GM19035 (cell line): ENCODE measurements at regions not wholly inside any gene's neighbourhood (a gene's known extent, or its start where the extent isn't known, plus 50 kb on each side); places are given as distances from the start of the nearest gene placed in this dataset.
"Not testable (repeated sequence)": the region's sequence is repeated elsewhere in the genome, so short reads cannot be mapped to it uniquely, and the experiment has no call there.

ENCODE experiments used
- ATAC-seq: cut with Tn5 transposase; IDR thresholded peaks from one replicate; pipeline ENCODE4 v1.9.1; 2021; ENCODE audit not compliant: unreplicated experiment

DNA sequence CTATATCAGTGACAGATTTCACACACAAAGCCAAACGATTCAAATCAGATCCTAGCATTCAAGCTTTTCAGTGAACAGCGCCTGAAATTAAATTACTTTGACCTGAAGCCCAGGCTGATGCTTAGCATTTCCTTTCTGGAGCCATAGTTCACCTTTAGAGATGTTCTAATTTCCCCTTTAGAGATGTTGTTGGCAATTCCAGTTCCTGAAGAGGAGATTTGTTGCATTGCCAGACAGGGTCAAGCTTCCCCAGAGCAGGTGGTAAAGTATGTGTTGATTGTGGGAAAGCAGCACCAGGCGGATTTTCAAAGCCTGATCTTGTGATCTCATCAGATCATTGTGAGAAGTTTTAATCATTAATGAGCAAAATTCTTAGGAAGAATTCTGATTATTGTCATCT is 609.8 kb upstream of the KLF12 start:
- no peak for ATAC-seq

DNA sequence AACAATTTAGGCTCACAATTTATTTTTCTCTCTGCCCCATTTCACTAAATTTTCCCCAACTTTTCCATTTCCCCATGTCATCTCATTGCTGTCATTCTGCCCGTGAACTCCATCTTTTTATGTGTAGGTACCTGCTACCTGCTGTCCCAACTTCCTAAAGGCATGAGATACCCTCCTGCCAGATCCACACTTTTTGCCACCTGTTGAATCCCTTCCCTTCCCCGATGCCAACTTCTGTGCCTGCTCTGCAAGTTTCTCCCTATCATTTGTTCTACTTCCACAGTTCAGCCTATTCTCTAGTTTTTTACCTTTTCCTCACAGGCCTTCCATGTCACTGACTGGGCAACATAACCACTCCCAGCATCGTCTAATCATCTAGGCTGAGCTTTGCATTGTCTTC is 607.5 kb upstream of the KLF12 start:
- no peak for ATAC-seq

DNA sequence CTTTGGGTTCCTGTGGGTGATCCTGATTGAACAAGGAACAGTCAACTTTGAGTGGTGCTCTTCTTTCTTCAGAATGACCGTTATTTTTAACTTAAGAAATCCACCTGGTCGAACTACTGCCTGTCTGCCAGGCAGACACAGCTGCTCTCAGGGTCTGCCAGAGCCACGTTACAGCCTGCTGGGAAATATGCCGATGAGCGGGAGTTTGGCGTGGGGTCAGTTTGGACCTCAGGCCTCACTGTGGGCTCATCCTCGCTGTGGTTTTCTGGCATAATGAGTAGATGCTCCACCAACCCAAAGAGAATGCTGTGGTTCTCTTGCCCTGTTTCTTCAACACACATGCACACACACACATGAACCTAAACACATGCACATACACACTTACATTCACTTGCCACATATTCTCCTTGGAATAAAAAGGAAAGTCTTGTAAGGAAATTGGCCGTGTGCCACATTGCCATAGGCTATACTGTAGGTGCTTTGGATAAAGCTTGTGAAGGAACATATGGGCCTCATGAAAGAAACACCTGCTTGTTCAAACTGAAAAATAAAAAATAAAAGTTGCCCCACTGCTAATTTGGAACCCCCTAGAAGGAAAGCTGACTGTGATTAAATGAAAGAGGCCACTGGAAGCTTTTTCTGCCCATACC is 598.7 kb upstream of the KLF12 start:
- no peak for ATAC-seq

DNA sequence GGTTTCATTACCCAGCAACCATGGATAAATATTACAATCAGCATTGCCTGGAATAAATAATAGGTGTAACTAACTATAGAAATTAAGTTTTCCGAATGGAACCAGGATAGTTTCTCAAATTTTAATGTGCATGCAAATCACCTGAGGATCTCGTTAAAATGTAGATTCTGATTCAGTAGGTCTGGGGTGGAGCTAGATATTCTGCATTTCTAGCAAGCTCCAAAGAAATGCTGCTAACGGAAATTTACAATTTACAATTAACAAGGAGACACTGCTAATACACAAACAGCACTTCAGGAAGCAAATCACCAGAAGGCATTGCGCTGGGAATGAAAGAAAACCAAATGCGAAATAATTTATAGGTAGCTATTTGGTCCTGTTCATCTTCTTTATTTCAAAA is 597.5 kb upstream of the KLF12 start:
- no peak for ATAC-seq

DNA sequence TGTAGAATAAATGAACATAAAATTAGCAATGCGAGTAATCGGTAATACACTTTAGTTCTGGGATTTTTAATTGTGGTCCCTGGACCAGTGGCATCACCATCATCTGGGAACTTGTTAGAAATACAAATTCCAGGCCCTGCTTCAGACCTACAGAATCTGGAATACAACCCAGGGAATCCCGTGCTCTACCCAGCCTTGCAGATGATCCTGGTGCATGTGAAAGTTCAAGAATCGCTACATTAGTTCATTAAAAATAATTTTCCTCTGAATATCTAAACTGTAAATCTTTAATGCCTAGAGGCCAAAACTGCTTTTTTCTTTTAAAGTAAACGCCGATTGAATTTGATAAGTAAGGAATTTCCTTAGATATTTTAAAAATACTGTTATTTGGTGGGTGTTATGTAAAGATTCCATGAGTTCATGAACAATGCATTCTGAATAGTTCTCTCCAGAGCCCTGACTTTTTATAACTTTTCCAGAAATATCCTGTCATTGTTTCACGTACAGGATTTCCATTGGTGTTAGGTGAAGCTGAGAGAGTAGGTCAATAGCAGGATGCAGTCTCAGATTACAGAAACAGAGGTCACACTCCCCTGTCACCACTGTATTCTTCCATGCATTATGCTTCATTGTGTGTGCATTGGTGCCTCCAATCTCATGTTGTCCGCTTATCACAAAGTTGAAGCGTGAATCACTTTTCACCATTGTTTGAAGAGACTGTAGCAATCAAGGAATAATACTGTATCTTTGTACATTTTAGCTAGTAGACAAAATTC is 596.5 kb upstream of the KLF12 start:
- no peak for ATAC-seq

DNA sequence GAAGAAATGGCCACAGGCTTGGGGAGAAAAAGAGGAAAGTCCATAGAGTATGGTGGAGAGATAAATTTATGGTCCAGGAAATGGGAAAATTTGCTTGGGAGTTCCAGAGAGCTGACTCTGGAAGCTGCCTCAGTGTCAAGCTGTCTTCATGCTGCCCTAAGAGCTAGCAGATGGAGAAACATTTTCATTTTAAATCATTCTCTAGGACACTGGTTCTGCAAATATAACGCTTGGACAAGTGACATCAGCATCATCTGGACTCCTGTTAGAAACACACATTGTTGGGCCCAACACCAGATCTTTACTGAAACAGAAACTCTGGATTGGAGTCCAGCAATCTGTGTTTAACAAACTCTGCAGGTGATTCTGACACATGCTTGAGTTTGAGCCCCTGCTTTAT is 592.0 kb upstream of the KLF12 start:
- ATAC-seq = no peak

DNA sequence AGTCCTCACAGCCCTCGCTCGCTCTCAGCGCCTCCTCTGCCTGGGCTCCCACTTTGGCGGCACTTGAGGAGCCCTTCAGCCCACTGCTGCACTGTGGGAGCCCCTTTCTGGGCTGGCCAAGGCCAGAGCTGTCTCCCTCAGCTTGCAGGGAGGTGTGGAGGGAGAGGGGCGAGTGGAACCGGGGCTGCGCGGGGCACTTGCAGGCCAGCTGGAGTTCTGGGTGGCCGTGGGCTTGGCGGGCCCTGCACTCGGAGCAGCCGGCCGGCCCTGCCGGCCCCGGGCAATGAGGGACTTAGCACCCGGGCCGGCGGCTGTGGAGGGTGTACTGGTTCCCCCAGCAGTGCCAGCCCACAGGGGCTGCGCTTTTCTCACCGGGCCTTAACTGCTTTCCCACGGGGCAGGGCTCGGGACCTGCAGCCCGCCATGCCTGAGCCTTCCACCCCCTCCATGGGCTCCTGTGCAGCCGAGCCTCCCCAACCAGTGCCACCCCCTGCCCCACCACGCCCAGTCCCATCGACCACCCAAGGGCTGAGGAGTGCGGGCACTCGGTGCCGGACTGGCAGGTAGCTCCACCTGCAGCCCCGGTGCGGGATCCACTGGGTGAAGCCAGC is 584.1 kb upstream of the KLF12 start:
- not testable (repeated sequence) for ATAC-seq

DNA sequence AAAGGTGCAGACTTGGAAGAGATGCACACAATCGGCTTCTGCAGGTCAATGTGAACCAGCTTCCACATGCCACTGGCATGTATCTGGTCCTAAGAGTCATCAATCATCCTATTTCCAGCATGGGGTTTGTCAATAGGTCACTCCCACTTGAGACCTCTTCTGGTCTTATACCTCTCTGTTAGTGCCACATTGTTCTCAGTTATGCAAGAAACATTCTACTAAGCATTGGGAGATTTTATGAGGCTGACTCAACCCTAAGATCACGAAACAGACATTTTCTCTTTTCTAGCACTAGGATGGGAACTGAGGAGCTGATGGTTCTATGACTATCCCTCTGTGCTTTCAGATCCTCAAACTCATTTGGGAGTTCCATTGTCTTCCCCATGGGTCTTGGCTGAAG is 581.5 kb upstream of the KLF12 start:
- ATAC-seq = no peak

DNA sequence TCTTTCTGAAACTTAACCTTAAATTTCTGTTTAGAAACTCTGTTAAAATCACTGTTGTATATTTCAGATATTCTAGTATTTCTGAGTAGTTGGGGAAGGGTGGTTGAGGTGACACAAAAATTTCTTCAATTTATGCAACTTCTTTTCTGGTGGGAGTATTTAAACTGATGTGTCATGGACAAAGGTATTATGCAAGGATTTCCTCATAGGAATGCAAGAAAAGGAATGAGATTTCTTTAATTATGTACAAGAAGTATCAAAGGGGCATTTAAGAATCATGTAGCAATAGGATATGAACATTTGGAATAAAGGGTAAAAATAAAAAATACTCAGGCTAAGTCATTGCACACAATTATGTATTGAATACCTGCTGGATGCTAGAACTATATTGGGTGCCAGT is 575.8 kb upstream of the KLF12 start:
- ATAC-seq = no peak

DNA sequence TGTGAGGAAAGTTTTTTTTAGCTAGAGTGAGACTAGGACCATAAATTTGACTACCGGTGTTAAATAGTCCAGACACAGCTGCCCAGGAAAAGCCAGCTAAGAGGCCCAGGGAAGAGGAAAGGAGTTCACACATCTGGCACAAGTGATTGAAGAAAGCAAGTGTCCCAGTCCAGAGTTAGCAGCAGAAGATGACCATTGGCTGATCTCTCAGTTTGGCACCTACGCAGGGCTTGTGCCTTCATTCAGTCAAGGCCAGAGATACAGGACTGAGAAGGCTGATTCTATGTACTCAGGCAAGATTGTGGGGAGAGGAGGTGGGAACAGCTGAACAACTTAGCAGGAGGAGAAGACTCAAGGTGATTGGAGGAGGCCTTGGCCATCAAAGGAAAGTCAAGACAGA is 575.0 kb upstream of the KLF12 start:
- no peak for ATAC-seq

DNA sequence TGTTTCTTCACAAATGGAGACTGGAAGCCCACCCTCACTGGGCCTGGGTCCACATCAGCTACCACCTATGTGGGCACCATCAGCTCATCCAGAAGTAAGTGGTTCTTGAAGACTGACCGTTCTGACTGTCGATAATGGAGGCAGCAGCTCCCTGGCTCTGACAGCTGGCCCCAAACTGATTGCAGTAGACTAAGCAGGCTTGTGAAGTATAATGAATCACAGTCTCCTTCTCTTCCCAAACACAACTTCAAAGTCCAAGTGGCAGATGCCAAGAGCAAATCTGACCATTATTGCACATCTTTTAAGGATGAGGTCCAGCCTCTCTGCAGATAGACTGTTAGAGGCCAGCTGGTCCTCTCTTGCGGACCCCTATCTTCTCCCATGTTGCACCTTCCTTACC is 574.4 kb upstream of the KLF12 start:
- no peak for ATAC-seq

DNA sequence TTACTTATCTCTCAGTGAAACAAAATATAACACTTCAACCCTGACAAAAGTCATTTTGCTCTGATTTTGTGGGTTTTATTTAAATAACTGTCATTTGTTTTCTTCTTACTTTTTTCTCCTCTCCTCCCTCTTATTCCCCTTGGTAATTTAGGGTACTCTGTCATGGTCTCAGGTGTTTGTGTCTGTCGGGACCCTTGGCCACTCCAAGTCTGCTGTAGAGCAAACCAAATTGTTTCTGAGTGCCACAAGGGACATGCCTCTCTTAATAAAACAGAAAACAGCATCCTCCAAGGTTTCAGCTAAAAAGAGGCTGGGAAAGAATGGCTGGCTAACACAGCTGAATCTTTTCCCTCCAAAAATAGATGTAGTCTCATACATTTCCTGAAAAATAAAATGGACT is 573.1 kb upstream of the KLF12 start:
- ATAC-seq = no peak

DNA sequence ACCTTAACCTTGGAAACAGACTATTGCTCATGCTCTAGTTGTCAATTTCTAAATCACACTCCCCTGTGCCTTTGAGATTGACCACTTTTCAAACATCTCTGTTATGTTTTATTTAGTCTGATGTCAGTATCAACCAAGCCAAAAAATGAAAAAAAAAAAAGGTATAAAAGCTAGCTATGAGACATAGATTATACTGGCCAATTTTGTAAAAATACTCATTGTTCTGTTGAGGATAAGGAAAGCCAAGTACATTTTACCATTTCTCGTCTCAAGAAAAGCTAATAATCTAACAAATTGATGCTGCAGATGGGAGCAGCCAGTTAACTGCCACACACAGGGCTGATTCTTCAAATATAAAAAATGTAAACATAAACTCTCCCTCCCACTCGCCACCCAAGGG is 572.6 kb upstream of the KLF12 start:
- no peak for ATAC-seq

DNA sequence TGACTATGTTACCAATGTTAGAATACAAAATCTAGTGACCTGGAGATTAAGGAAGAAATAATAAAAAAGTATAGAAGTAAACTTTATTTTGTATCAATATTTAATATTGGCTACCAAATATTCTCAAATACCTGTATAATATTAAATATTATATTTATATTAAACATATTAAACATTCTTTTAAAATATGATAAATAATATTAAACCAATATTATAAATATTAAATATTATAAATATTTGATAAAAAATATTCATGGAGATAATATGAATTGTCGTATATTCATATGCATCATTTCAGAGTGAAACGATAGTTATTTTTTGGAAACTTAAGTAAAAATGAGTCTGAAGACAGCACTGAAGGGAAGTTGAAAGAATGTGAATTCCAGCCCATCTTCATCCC is 571.2 kb upstream of the KLF12 start:
- no peak for ATAC-seq

DNA sequence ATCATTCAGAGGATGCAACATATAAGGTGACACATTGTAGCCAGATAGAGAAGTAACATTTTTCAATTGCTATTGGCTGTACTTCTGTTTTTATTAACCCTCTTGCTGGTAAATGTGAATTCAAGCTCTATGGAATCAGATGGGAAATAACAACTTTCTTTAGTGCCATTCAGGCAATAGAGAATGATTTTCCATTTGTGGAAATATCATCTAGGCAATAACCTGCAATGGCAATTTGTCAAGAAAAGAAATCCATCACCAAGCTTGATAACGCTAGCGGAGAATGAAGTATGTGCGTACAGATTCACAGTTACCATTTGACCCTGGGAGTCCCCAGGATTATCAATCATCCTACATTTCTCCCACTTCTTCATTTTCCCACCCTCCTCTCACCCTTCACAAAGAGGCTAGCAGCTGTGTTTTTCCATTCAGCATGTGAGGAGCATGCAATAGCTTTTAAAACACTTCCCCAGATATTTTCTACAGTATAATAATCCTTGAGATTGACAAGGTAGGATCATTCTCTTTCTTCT is 569.7 kb upstream of the KLF12 start:
- ATAC-seq = no peak

DNA sequence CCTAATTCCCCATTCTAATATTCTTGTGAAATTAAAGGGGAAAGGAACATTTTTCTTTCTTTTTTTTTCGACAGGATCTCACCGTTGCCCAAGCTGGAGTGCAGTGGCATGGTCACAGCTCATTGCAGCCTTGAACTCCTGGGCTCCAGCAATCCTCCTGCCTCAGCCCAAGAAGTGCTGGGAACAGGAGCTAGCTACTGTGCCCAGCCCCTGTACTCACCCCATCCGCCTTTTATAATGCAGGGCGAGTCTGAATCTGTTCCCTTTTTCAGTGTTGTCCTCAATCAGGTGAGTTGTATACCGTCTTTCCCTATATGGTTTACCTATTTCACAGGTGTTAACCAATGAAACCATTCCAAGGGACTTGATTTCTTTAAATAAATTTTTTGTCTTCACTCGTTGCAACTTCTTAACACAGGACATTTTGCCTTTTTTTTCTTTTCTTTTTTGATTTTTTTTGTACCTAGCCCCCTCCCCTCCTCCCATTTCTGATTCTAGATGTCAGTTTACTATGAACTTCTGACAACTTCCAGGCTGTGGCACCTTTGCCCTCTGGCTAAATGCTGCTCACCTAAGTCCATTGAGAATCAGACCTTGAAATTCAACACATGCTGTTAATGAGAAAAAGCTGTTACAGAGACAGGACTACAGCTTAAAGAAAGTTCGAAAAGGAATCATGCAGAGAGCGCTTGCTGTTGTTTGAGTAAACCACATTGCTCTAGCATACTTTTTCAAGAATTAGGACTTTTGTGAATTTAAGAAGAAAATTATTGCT is 562.1 kb upstream of the KLF12 start:
- no peak for ATAC-seq

DNA sequence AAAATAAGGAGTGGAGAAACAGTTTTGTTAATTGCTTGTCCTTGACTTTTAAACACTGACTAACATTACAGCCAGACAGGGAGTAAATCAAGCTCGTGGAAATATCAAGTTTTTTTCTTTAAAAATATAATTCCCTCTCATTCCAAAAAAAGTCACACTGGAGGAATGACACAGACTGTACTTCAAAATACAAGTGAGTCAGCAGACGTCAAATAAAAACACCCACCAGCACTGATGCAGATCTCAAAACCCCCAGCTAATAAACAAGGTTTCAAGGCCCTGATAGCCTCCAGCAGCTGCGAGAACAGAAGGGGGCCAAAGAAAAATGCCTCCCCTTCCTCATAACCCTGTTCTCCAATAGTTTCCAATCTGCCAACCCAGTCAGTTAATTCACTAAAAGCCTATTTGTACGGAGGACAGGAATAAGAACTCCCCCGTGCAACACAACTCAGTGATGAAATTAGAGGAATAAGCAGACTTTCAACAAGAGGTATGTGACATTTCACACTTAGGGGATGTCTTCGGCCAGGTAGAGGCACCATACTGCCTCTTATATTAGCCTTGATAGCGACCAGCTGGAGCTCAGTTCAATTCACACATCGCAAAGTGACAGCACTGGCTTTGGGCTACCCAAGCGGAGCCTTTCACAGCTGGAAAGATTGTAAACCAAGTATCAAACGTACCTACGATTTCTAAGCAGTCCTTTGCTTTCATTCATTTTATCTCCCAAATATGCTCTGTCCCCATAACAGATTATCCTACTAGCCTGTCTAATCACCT is 561.0 kb upstream of the KLF12 start:
- no peak for ATAC-seq

DNA sequence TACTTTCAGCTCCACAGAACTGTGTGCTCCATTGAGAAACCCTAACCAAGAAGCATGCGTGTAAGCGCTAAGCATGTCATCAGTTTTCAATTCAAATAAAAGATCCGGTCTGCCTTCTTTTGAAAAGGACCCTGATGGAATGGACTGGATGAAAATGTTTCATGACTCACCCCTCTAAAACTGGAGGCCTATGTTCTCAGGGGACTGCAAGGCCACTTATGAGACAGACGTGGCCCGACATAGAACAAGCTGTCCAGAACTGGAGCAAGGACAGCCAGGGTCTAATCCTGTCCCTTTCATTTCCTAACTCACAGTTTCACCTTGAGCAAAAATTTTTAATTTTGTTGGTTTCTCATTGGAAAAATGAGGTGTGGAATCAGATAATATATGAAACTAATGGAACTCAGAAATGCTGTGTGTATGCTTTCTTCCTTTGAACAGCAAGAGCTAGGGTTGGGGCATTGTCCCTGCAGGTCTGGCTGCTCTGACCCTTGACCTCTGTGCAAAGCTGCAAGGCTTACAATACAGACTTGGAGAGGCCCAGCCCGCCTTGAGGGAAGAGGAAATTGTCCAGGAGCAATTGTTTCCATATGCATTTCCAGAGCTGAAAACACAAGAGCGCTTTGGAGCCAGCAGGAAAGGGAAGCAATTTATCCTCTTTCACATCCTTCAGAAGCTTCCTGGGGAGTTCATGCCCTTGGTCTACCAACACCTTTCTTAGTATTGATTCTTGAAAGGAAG is 553.4 kb upstream of the KLF12 start:
- no peak for ATAC-seq

DNA sequence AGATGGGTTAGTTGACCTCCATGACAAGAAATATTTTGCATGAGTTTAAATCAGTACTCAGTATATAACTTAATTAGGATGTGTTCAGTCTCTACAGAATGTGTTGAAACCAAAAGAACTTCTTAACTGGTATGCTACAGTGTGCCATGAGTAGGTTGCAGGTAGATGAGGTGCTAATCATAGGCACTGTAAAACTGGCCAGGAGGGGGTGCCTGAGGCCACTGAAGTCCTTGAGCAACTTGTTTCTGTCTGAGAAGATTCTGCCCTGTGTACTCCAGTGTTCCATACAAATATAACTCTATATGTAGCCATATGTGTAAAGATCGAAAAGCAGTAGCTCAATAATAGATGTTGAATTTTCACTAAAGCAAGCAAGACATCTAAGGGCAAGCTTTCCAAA is 549.2 kb upstream of the KLF12 start:
- ATAC-seq = no peak

DNA sequence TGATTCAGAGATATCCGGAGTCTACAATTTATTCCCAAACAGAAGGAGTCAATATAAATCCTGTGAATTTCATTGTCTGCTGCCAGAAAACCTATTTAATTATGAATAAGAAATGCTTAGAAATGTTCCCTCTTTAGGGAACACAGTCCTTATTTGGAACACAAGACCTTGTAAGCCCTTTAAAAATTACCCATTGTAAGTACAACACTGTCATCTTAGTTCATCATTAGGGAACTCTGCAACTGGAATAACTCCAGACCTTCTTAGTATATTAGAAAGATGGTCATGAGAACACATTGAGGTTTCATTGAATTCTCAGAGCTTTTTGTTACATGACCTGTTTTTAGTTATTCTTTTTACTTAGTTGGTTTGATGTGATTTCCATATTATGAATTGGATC is 548.5 kb upstream of the KLF12 start:
- no peak for ATAC-seq
